HG03469 (cell line): ENCODE measurements at regions not wholly inside any gene's neighbourhood (a gene's known extent, or its start where the extent isn't known, plus 50 kb on each side); places are given as distances from the start of the nearest gene placed in this dataset.
"Not testable (repeated sequence)": the region's sequence is repeated elsewhere in the genome, so short reads cannot be mapped to it uniquely, and the experiment has no call there.

Experiments
- ATAC-seq: cut with Tn5 transposase; IDR thresholded peaks from one replicate; pipeline ENCODE4 v1.9.1; 2021; ENCODE audit warnings: mild to moderate bottlenecking, moderate library complexity, moderate number of reproducible peaks; ENCODE audit not compliant: unreplicated experiment

GRCh38 chr13:50467156-50468110 is 376.1 kb downstream of the DLEU7 start:
- ATAC-seq: no peak

- no peak for ATAC-seq
Observed at GRCh38 chr13:50468849-50469669, 374.4 kb downstream of the DLEU7 start.

GRCh38 chr13:50473050-50473449 is 370.4 kb downstream of the DLEU7 start:
- ATAC-seq: not testable (repeated sequence)

- no peak for ATAC-seq
Observed at GRCh38 chr13:50474088-50474662, 369.3 kb downstream of the DLEU7 start.

- ATAC-seq: no peak
Observed at GRCh38 chr13:50476577-50477285, 366.8 kb downstream of the DLEU7 start.

- ATAC-seq: no peak
Observed at GRCh38 chr13:50481936-50482335, 361.6 kb downstream of the DLEU7 start.

- no peak for ATAC-seq
Observed at GRCh38 chr13:50483416-50483815, 360.1 kb downstream of the DLEU7 start.

- ATAC-seq: no peak
Observed at GRCh38 chr13:50484472-50485113, 358.9 kb downstream of the DLEU7 start.

GRCh38 chr13:50485979-50486935 is 357.2 kb downstream of the DLEU7 start:
- no peak for ATAC-seq

- no peak for ATAC-seq
Observed at GRCh38 chr13:50493683-50494082, 349.8 kb downstream of the DLEU7 start.

- no peak for ATAC-seq
Observed at GRCh38 chr13:50494138-50494537, 349.4 kb downstream of the DLEU7 start.

- not testable (repeated sequence) for ATAC-seq
Observed at GRCh38 chr13:50503212-50503611, 340.3 kb downstream of the DLEU7 start.

GRCh38 chr13:50509167-50509566 is 334.3 kb downstream of the DLEU7 start:
- ATAC-seq: no peak

GRCh38 chr13:50509771-50510441 is 333.6 kb downstream of the DLEU7 start:
- ATAC-seq: no peak

GRCh38 chr13:50510885-50511545 is 332.5 kb downstream of the DLEU7 start:
- not testable (repeated sequence) for ATAC-seq

- ATAC-seq: no peak
Observed at GRCh38 chr13:50511877-50512341, 331.6 kb downstream of the DLEU7 start.

- peak; percentile 84 for ATAC-seq
Observed at GRCh38 chr13:50512474-50513299, 330.8 kb downstream of the DLEU7 start.
